NCI-H2196 treated with DMSO at 0.1 percent for 48 hours (cell line): ENCODE measurements at regions not wholly inside any gene's neighbourhood (a gene's known extent, or its start where the extent isn't known, plus 50 kb on each side); places are given as distances from the start of the nearest gene placed in this dataset.

ENCODE experiments used
- DNase-seq: peaks from one replicate; lab custom pipeline; 2025; ENCODE audit not compliant: unreplicated experiment; lab: John Stamatoyannopoulos, UW

GRCh38 chr12:24304285-24304684 is 354.8 kb upstream of the SOX5 start:
- DNase-seq: no peak

- DNase-seq: no peak
Observed at GRCh38 chr12:24302708-24303107, 353.2 kb upstream of the SOX5 start.

GRCh38 chr12:24297516-24297915 is 348.0 kb upstream of the SOX5 start:
- DNase-seq: no peak

- DNase-seq: no peak
Observed at GRCh38 chr12:24293549-24293948, 344.1 kb upstream of the SOX5 start.

GRCh38 chr12:24287963-24288362 is 338.5 kb upstream of the SOX5 start:
- DNase-seq: no peak

- DNase-seq: no peak
Observed at GRCh38 chr12:24285448-24285847, 336.0 kb upstream of the SOX5 start.

- DNase-seq: no peak
Observed at GRCh38 chr12:24281341-24281740, 331.9 kb upstream of the SOX5 start.

GRCh38 chr12:24280056-24280842 is 330.8 kb upstream of the SOX5 start:
- DNase-seq: no peak

- DNase-seq: no peak
Observed at GRCh38 chr12:24278832-24279231, 329.4 kb upstream of the SOX5 start.

GRCh38 chr12:24270965-24271364 is 321.5 kb upstream of the SOX5 start:
- no peak for DNase-seq

- no peak for DNase-seq
Observed at GRCh38 chr12:24270464-24270863, 321.0 kb upstream of the SOX5 start.

- no peak for DNase-seq
Observed at GRCh38 chr12:24268663-24269186, 319.3 kb upstream of the SOX5 start.

- no peak for DNase-seq
Observed at GRCh38 chr12:24266982-24267381, 317.5 kb upstream of the SOX5 start.

- no peak for DNase-seq
Observed at GRCh38 chr12:24256684-24257083, 307.2 kb upstream of the SOX5 start.

GRCh38 chr12:24255920-24256665 is 306.6 kb upstream of the SOX5 start:
- DNase-seq: no peak

- no peak for DNase-seq
Observed at GRCh38 chr12:24252602-24253001, 303.1 kb upstream of the SOX5 start.

GRCh38 chr12:24246934-24247333 is 297.5 kb upstream of the SOX5 start:
- DNase-seq: no peak

- DNase-seq: no peak
Observed at GRCh38 chr12:24246376-24246775, 296.9 kb upstream of the SOX5 start.

- no peak for DNase-seq
Observed at GRCh38 chr12:24244801-24245200, 295.3 kb upstream of the SOX5 start.

GRCh38 chr12:24244231-24244630 is 294.8 kb upstream of the SOX5 start:
- no peak for DNase-seq

- DNase-seq: no peak
Observed at GRCh38 chr12:24240707-24241106, 291.2 kb upstream of the SOX5 start.

- no peak for DNase-seq
Observed at GRCh38 chr12:24233519-24234246, 284.2 kb upstream of the SOX5 start.
